Fibroblast of villous mesenchyme (primary cell): ENCODE measurements at regions not wholly inside any gene's neighbourhood (a gene's known extent, or its start where the extent isn't known, plus 50 kb on each side); places are given as distances from the start of the nearest gene placed in this dataset.

Source experiments
- DNase-seq: peaks from one replicate; pipeline ENCODE4 v3.0.0-alpha.2; 2010; ENCODE audit warnings: low read depth
- H3K4me3 ChIP-seq: 2 replicates; pipeline ENCODE4 v1.5.1; 2011; ENCODE audit warnings: low read depth, mild to moderate bottlenecking, low read length
- TF ChIP-seq, protein P1 (sequence below): IDR thresholded peaks from 2 replicates; pipeline ENCODE4 v1.5.1; 2012; ENCODE audit warnings: low read depth, mild to moderate bottlenecking, low read length; ENCODE audit not compliant: insufficient read depth

DNA sequence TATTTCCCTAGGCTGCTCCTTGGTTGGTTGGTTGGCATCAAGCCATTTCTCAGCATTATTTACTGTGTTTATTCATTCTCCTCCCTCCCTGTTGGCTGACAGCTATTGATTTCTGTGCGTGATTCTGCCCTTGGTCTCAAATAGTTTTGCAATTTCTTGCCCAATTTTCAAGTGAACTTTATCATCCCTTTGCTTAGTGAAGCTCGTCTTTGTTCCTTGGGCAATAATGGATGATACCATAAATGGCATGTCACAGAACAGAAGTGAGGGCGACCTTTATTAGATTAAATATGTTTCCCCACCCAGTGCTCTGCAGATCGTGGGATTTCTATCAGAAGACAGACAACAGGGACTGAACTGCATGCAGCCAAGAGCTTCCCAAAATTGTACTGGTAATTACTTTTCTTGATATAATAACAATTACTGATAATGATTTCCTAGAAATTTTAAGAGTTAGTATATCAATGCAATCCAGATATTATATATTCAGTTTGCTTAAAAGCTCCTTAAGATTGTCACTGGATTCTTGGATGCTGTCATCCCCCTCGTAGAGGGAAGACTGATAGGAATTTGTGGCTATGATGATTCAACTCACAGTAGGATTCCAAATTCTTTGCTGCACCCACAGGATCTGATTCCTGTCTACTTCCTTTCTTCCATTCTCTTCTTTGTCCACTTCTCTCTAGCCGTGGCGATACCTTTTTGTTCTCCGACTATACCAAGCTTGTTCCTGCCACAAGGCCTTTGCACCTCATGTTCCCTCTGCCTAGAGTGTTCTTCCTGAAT lies 122.1 kb upstream of the KAZN start:
- H3K4me3 ChIP-seq = no peak overlapping the region
- TF ChIP-seq, protein P1, sequence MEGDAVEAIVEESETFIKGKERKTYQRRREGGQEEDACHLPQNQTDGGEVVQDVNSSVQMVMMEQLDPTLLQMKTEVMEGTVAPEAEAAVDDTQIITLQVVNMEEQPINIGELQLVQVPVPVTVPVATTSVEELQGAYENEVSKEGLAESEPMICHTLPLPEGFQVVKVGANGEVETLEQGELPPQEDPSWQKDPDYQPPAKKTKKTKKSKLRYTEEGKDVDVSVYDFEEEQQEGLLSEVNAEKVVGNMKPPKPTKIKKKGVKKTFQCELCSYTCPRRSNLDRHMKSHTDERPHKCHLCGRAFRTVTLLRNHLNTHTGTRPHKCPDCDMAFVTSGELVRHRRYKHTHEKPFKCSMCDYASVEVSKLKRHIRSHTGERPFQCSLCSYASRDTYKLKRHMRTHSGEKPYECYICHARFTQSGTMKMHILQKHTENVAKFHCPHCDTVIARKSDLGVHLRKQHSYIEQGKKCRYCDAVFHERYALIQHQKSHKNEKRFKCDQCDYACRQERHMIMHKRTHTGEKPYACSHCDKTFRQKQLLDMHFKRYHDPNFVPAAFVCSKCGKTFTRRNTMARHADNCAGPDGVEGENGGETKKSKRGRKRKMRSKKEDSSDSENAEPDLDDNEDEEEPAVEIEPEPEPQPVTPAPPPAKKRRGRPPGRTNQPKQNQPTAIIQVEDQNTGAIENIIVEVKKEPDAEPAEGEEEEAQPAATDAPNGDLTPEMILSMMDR = no peak
- no peak for DNase-seq

DNA sequence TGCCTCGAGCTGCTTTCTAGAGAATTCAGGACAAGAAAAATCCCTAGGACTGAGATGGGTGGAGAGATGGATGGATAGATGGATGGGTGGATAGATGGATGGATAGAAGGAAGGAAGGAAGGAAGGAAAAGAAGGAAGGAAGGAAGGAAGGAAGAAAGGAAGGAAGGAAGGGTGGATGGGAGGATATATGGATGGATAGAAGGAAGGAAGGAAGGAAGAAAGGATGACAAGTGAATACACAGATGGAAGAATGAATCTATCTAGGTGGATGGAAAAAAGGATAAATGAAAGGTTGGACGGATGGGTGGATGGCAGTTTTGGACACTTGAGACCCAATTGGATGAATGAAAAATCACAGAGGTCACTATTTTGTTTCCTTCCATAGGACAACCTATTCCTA lies 120.4 kb upstream of the KAZN start:
- TF ChIP-seq, protein P1 = no peak
- no peak for DNase-seq
- no peak overlapping the region for H3K4me3 ChIP-seq

DNA sequence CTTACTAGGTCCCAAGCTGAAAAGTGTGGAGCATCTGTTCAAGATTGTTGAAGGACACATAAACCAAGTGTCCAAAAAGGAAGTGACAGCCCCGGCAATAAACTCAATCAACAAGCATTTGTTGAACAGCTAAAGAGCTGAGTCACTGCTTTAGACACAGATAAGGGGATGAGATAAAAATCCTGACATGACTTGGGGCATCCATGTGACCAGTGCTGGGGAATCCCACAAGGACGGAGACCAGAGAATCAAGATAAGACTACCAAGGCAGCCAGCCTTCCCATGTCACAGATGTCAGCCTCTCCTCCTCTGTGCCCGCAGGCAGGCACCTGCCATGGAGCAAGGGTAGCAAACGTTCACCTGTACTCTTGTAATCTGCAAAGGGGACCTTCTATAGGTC lies 118.6 kb upstream of the KAZN start:
- DNase-seq = peak; percentile 3
- H3K4me3 ChIP-seq = no peak overlapping the region
- TF ChIP-seq, protein P1 = no peak

DNA sequence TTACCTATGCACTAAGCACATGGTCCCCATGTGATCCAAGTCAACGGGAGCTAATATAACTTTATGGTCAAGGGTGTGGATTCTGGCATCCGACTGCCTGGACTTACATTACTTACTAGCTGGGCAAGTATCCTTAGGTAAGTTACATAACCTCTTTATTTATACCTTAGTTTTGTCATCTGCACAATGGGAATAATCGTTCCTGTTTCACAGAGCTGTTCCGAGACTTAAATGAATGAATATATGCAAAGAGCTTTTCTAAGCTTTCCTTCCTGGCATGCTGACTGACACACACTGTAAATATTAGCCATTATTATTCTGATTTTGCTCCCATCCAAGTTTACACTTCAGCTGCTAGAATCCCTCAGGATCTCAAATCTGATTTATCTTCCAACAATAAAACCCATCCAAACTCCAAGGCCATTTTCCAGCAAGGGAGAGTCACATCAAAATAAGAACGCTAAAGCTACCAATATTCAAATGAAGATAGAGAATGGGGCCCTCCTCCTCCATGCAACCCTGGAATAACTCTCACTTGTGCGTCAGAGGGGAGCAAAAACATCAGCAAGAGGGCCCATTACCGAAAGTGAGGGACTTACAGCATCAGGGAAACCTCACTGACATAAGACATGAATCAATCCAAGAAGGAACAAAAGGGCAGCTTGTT lies 115.6 kb upstream of the KAZN start:
- no peak overlapping the region for H3K4me3 ChIP-seq
- TF ChIP-seq, protein P1 = no peak
- no peak for DNase-seq

GRCh38 chr1:14485285-14485684 lies 113.2 kb upstream of the KAZN start:
- no peak for DNase-seq
- H3K4me3 ChIP-seq = no peak overlapping the region
- TF ChIP-seq, protein P1 = no peak

GRCh38 chr1:14486401-14487201 lies 111.9 kb upstream of the KAZN start:
- peak; percentile 46 for DNase-seq
- no peak overlapping the region for H3K4me3 ChIP-seq
- TF ChIP-seq, protein P1 = no peak
